ENCODE measurements at regions not wholly inside any gene's neighbourhood (a gene's known extent, or its start where the extent isn't known, plus 50 kb on each side); places are given as distances from the start of the nearest gene placed in this dataset.
A peak's percentile ranks its signal among the peaks of the same experiment; 100 is the strongest.

DNA sequence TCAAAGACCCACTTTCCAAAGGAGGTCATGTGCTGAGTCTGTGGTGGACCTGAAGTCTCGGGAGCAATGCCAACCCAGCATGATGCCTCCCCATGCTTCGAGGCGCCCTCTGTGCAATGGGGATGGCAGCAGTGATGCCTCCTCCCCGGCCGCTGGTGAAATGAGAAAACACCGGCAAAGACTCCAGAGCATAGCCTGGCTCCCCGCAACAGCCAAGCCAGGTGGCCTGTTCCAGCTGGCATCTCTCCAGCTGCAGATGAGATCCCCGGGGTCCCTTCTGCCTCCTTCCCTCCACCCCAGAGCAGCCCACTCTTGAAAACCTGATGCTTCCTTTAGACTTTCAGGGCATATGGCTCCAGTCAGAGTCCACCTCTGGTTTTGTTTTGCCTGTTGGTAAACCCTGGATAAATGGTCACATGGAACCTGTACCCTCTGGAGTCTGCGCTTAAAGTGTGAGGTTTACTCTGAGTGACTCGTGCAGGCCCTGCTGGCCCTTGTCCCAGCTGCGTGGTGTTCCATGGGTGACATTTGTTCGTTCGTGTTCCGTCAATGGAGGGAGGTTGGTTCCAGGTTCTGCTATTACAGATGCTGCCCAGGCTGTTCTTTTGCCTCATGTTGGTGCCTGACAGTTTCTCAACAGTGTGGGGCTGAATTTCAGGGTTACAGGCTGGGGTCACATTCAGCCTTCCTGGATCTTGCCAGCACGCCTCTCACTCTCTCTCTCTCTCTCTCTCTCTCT, 181.8 kb upstream of the CIBAR2 start:
- Mint-ChIP-seq H3K4me3 (no peak overlapping the region), H3K36me3 (no peaks in the 10 kb centered on the region), H3K4me1 (peaks cover 28% of the 10 kb centered on the region), H3K9me3 (no peaks in the 10 kb centered on the region), H3K27ac (peak overlapping the region in 2 of 7 donors; percentile 15 to 46), H3K27me3 (ENCODE audit: low read depth in 3 of 3) (peaks cover 3 to 6% (median 4%) of the 10 kb centered on the region in 3 donors)
- Histone ChIP-seq H3K9ac (ENCODE audit: insufficient read depth, low read length, poor library complexity, severe bottlenecking) (no peak overlapping the region), H3K27me3 (ENCODE audit: control insufficient read depth in 2 of 2, insufficient read depth in 2 of 2, low read length in 2 of 2) (no peaks in the 10 kb centered on the region), H4K20me1 (ENCODE audit: insufficient read depth, low read length) (no peaks in the 10 kb centered on the region), H3K9me3 (replicated peaks in 1 of 2; ENCODE audit: control insufficient read depth in 1 of 2, insufficient read depth in 1 of 2, low read length in 2 of 2) (no peaks in the 10 kb centered on the region), H3K4me1 (ENCODE audit: control insufficient read depth in 1 of 2, insufficient read depth in 2 of 2, low read length in 2 of 2) (peaks cover 26 to 32% of the 10 kb centered on the region in 2 donors), H3K79me2 (ENCODE audit: insufficient read depth, low read length) (no peaks in the 10 kb centered on the region), H3K4me3 (replicated peaks in 1 of 3; ENCODE audit: low read depth in 2 of 3, low read length in 3 of 3) (no peak overlapping the region), H3K27ac (ENCODE audit: low read depth in 1 of 2, low read length in 2 of 2) (no peak overlapping the region), H3K4me2 (replicated peaks; ENCODE audit: extremely low read depth, low read length, poor library complexity, severe bottlenecking) (no peak overlapping the region), H2AFZ (ENCODE audit: insufficient read depth, low read depth, low read length, poor library complexity, severe bottlenecking) (no peak overlapping the region), H3K36me3 (replicated peaks in 1 of 2; ENCODE audit: control insufficient read depth in 1 of 2, insufficient read depth in 2 of 2, low read length in 2 of 2) (no peaks in the 10 kb centered on the region)
- WGBS (ENCODE audit: insufficient coverage): 89% methylated on average over 14 of the region's 15 CpGs
- no peak for DNase-seq
- intact Hi-C loops (cut with micrococcal nuclease): loop anchor here in 1 of 2 donors (10.0 kb wide), 1 partner anchor 421 kb away; no protein-coding TSS in a partner anchor
- no peak for TF ChIP-seq CTCF (IDR thresholded peaks at IDR 0.05)

GRCh38 chr16:85294810-85295508, 182.7 kb upstream of the CIBAR2 start:
- H4K20me1 ChIP-seq (ENCODE audit: insufficient read depth, low read length): no peaks in the 10 kb centered on the region
- H3K9me3 ChIP-seq (replicated peaks in 1 of 2; ENCODE audit: control insufficient read depth in 1 of 2, insufficient read depth in 1 of 2, low read length in 2 of 2): no peaks in the 10 kb centered on the region
- no peak overlapping the region for H3K27ac ChIP-seq (ENCODE audit: low read depth in 1 of 2, low read length in 2 of 2)
- H2AFZ ChIP-seq (ENCODE audit: insufficient read depth, low read depth, low read length, poor library complexity, severe bottlenecking): no peak overlapping the region
- H3K36me3 Mint-ChIP-seq: no peaks in the 10 kb centered on the region
- no peaks in the 10 kb centered on the region for H3K27me3 ChIP-seq (ENCODE audit: control insufficient read depth in 2 of 2, insufficient read depth in 2 of 2, low read length in 2 of 2)
- peak overlapping the region in 1 of 7 donors; percentile 42 for H3K27ac Mint-ChIP-seq
- H3K9ac ChIP-seq (ENCODE audit: insufficient read depth, low read length, poor library complexity, severe bottlenecking): no peak overlapping the region
- H3K4me1 ChIP-seq (ENCODE audit: control insufficient read depth in 1 of 2, insufficient read depth in 2 of 2, low read length in 2 of 2): peaks cover 20 to 25% of the 10 kb centered on the region in 2 donors
- DNase-seq: no peak
- H3K4me3 Mint-ChIP-seq: no peak overlapping the region
- no peaks in the 10 kb centered on the region for H3K79me2 ChIP-seq (ENCODE audit: insufficient read depth, low read length)
- intact Hi-C loops (cut with micrococcal nuclease): loop anchor here (5.0 to 10.0 kb wide), 2 partner anchors 37 to 420 kb away; no protein-coding TSS in a partner anchor
- H3K36me3 ChIP-seq (replicated peaks in 1 of 2; ENCODE audit: control insufficient read depth in 1 of 2, insufficient read depth in 2 of 2, low read length in 2 of 2): no peaks in the 10 kb centered on the region
- H3K4me2 ChIP-seq (replicated peaks; ENCODE audit: extremely low read depth, low read length, poor library complexity, severe bottlenecking): no peak overlapping the region
- peaks cover 23% of the 10 kb centered on the region for H3K4me1 Mint-ChIP-seq
- TF ChIP-seq CTCF (IDR thresholded peaks at IDR 0.05): no peak
- no peak overlapping the region for H3K4me3 ChIP-seq (replicated peaks in 1 of 3; ENCODE audit: low read depth in 2 of 3, low read length in 3 of 3)
- H3K27me3 Mint-ChIP-seq (ENCODE audit: low read depth in 3 of 3): peaks cover 2 to 6% (median 3%) of the 10 kb centered on the region in 3 donors
- no peaks in the 10 kb centered on the region for H3K9me3 Mint-ChIP-seq
- WGBS (ENCODE audit: insufficient coverage): 97% methylated on average over 23 of the region's 25 CpGs

Measured in CD14-positive monocyte (primary cell).